HG02981 (cell line): ENCODE measurements at regions not wholly inside any gene's neighbourhood (a gene's known extent, or its start where the extent isn't known, plus 50 kb on each side); places are given as distances from the start of the nearest gene placed in this dataset.
"Not testable (repeated sequence)": the region's sequence is repeated elsewhere in the genome, so short reads cannot be mapped to it uniquely, and the experiment has no call there.

Experiments used
- ATAC-seq: cut with Tn5 transposase; IDR thresholded peaks from one replicate; pipeline ENCODE4 v1.9.1; 2021; ENCODE audit warnings: mild to moderate bottlenecking, moderate library complexity; ENCODE audit not compliant: unreplicated experiment

GRCh38 chr10:87300163-87300562 lies 57.4 kb upstream of the NUTM2D start:
- ATAC-seq = not testable (repeated sequence)

- peak; percentile 92 for ATAC-seq
Measured at GRCh38 chr10:87301466-87302115, 56.0 kb upstream of the NUTM2D start.

- ATAC-seq = not testable (repeated sequence)
Measured at GRCh38 chr10:87302132-87302531, 55.4 kb upstream of the NUTM2D start.

- not testable (repeated sequence) for ATAC-seq
Measured at GRCh38 chr10:87303707-87304106, 53.8 kb upstream of the NUTM2D start.

GRCh38 chr10:87306681-87307080 lies 50.9 kb upstream of the NUTM2D start:
- ATAC-seq = not testable (repeated sequence)
